ENCODE measurements at regions not wholly inside any gene's neighbourhood (a gene's known extent, or its start where the extent isn't known, plus 50 kb on each side); places are given as distances from the start of the nearest gene placed in this dataset.

DNA sequence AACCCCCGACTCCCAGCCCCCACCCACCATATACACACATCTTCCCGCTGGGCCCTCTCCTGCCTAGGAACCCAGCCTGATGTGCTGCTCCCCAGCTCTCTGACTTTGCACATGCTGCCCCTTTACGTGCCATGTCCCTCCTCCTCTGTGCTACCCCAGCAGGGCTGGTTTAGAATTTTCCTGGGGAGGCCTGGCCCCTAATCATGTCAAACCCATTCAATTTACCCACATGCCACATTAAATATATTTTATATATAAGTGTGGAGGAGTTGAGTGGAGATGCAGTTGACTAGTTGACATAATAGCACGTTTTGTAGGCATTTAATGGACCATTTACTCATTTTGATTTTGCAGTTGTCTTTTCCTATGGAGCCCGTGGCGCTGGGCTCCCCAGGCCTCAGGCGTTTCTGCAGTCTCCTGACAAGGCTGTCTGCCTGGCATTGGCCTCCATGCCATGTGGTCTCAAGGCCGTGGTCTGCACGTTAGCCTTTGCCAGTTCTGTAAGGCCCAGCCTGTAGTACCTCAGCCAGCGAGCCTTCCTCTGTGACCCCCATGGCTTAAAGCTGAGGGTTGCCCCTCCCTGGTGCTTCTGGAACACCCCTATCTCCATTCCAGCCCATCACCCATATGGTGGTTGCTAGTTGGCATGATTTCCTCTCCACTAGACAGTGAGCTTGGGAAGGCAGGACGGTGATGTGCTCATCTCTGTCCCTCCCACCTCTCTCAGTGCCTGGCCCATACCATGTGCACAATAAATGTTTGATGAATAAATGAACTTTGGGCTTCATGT is 155.8 kb downstream of the TLE3 start:
- TF ChIP-seq, protein P1, sequence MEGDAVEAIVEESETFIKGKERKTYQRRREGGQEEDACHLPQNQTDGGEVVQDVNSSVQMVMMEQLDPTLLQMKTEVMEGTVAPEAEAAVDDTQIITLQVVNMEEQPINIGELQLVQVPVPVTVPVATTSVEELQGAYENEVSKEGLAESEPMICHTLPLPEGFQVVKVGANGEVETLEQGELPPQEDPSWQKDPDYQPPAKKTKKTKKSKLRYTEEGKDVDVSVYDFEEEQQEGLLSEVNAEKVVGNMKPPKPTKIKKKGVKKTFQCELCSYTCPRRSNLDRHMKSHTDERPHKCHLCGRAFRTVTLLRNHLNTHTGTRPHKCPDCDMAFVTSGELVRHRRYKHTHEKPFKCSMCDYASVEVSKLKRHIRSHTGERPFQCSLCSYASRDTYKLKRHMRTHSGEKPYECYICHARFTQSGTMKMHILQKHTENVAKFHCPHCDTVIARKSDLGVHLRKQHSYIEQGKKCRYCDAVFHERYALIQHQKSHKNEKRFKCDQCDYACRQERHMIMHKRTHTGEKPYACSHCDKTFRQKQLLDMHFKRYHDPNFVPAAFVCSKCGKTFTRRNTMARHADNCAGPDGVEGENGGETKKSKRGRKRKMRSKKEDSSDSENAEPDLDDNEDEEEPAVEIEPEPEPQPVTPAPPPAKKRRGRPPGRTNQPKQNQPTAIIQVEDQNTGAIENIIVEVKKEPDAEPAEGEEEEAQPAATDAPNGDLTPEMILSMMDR (IDR thresholded peaks at IDR 0.05): no peak
- no peak for TF ChIP-seq POLR2AphosphoS5 (IDR thresholded peaks at IDR 0.05)

Measured in prostate gland (tissue), 2 donors.